Activated CD8-positive, alpha-beta memory T cell treated with anti-CD3 and anti-CD28 coated beads, Interleukin-2, amount 50 U/mL, for 24 hours (primary cell): ENCODE measurements at regions not wholly inside any gene's neighbourhood (a gene's known extent, or its start where the extent isn't known, plus 50 kb on each side); places are given as distances from the start of the nearest gene placed in this dataset.

Source experiments
- DNase-seq: peaks from one replicate; pipeline ENCODE4 v3.0.0-alpha.2; 2020; ENCODE audit errors: extremely low read depth

DNA sequence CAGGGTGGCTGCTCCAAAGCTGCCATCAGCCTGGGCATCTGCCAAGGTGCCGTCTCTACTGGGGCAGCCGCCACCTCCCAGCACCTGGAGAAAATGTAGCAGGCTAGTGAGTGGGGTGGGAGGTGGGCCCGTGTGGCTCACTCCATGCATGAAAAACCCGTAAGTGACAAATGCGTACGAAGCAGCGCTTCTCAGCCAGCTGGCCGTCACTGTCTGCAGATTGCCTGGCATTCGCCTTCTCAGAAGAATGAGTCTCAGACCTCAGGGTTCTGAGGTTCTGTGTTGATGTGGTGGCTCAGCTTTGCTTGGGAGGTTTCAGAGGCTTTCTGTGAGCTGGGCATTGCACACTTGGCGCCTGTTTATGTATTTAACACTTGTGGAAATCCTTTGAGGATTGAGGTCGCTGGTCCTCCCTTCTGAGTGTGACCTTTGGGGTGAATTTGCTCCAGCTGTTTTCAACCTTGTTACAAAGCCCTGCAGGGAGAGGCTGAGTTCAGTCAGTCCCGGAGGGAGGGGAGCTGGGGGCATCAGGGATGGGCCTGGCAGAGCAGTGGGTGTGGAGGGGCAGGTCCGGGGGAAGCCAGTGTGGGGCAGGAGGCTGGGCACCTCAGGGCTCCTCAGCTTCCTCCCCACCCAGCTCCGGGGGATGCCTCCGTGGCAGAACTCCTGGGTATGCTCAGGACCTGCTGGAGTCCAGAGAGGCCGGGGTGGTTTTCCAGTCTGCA, 977.0 kb downstream of the TBC1D22A start:
- DNase-seq, result no peak

GRCh38 chr22:47738472-47739013, 976.1 kb downstream of the TBC1D22A start:
- DNase-seq, result no peak

GRCh38 chr22:47736186-47737034, 974.0 kb downstream of the TBC1D22A start:
- DNase-seq, result no peak

DNA sequence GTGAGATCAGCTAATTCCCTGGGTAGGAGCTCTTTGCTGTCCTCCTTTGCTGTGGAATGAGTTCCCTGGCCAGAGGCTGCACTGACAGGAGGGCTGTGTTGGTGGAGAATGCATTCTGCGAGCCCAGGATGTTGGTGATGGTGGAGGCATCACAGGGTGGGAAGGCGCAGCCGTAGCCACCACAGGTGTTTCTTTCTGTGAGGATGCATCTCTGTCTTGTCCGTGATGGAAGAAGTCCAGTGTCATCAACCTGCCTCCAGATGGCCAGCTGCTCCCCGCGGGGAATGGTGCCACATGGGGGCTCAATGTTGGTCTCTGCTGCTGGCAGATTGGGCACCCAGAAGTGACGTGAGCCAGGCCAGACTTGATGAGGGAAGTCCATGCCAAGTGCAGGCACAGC, 972.1 kb downstream of the TBC1D22A start:
- DNase-seq, result no peak

DNA sequence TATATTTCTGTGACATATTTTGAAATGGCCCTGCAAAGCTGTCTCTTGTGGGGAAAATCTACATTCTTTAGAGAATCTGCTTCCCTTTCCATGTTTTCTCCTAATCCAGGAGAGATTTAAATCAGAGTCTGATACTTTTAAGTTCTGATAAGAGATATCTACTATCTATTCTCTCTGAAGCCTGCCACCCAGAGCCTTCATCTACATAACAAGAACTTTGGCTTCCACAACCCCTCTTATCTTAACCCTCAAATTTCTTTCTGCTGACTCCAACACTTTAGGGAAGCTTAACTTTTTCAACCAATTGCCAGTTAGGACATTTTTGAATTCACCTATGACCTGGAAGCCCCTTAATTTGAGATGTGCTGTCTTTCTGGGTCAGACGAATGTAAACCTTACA, 965.2 kb downstream of the TBC1D22A start:
- DNase-seq, result no peak

- no peak for DNase-seq
Measured at GRCh38 chr22:47724751-47725150, 962.3 kb downstream of the TBC1D22A start.

DNA sequence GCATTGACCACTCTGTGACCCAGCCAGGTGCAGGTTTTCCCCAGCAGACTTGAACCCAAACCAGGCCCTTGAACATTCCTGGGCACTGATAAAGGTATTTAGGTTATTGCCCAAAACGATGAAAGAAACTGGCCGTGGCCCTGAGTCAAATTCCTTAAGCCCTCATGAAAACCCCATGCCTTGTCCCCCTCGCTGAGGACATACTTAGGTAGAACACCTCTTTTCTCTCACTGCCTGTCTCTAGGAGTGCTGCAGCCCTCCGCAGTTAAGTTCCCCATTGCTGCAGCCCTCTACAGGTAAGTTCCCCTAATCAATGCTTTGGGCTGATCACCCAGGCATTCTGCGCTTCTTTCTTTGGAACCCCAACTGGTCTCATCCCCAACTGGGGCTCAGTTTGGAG, 961.6 kb downstream of the TBC1D22A start:
- no peak for DNase-seq

DNA sequence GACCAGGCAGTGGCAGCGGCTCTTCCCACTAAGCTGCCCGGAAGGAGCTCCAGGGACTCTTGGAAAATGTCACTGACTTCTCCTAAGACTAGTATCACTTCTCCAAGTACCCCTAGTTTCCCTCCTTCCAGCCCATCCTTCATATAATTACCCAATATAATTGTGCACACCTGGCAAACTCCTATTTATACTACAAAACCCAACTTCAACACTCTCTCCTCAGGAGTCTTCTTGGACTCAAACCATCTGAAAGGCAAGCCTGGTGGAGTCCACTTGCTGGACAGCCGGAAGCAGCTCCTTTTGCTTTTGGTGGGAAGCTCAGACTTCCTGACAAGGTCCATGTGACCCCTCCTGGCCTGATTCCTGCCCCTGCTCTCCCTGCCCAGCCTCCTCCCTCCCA, 955.9 kb downstream of the TBC1D22A start:
- DNase-seq, result no peak

DNA sequence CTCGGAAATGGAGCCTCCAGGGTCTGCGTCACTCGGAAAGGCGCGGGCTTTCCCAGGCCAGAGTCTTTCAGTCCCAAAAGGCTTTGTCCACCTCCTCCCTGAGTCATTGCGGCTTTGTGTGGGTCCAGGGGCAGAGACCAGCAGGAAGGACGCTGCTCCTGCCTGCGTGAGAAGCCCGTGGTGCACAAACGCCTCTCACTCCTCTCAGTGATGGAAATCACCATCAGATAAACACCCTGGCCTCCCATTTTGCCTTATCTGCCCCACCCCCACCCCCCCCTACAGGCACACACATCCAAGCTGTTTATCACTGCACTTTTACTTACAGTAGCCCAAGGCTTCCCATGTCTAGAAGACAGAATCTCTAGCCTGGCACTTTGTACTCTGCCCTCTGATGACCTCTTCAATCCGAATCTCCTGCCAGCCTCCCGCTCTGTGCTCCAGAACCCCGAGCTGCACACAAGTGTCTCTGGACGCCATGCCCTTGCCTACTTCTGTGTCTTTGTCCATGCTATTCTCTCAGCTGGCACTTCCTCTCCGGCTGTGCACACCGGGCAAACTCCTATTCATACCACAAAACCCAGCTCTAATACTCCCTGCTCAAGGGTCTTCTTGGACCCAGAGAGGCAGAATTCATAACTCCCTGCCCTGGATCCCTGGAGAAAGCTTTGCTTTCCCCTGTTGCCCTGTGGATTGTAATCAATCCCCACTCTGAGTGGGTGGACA, 954.6 kb downstream of the TBC1D22A start:
- DNase-seq, result no peak

- no peak for DNase-seq
Measured at GRCh38 chr22:47715866-47716578, 953.6 kb downstream of the TBC1D22A start.

GRCh38 chr22:47713941-47714340, 951.5 kb downstream of the TBC1D22A start:
- no peak for DNase-seq

DNA sequence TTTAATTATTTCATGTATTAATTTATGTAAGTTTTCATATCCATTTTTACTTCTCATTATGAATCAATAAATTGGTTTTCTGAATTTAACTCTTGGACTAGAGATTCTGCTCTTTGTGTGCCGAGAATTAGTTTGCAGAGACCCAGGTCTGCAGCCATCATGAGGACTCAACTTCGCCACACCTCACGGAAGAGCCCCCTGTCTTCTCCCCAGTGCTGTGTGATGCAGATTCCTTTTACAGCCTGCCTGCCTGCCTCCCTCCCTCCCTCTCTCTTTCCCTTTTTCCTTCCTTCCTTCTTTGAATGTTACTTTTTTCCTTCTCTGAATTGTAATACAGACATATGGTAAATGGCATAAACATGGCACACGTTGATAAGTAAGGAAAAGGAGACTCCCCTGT, 947.7 kb downstream of the TBC1D22A start:
- no peak for DNase-seq

DNA sequence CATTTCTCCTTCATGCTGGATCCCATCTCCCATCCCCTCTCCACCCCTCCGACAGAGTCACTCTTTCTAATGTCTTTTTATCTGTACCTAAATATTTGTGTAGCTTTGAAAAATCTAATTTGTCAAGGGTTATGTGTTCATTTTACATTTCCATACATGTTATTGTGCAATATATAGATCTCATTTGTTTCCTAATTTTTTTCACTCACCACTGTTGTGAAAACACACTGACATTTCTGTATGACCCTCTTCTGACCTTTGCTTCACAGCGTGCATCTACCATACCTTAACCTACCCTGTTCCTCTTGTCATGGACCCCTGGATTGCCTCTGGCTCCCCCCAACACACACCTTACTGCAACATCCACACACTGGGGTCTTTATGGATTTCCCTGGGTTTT, 942.9 kb downstream of the TBC1D22A start:
- DNase-seq, result no peak

- DNase-seq, result no peak
Measured at GRCh38 chr22:47698906-47699305, 936.5 kb downstream of the TBC1D22A start.

GRCh38 chr22:47697861-47698260, 935.4 kb downstream of the TBC1D22A start:
- DNase-seq, result no peak

GRCh38 chr22:47696776-47697175, 934.3 kb downstream of the TBC1D22A start:
- DNase-seq, result no peak

DNA sequence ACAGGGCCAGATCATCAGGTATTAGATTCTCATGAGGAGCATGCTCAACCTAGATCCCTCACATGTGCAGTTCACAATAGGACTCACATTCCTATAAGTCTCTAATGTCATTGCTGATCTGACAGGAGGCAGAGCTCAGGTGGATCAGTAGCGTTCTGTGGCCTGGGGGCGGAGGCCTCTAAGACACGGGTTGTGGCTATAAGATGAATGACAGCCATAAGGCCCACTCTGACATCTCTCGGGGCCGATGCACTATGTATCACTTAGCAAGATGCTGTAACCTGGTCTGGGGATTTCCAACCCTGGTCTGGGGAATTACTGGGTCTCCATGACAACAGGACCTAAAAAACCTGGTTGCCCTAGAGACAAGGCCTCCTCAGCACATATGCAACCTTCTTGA, 932.7 kb downstream of the TBC1D22A start:
- no peak for DNase-seq

DNA sequence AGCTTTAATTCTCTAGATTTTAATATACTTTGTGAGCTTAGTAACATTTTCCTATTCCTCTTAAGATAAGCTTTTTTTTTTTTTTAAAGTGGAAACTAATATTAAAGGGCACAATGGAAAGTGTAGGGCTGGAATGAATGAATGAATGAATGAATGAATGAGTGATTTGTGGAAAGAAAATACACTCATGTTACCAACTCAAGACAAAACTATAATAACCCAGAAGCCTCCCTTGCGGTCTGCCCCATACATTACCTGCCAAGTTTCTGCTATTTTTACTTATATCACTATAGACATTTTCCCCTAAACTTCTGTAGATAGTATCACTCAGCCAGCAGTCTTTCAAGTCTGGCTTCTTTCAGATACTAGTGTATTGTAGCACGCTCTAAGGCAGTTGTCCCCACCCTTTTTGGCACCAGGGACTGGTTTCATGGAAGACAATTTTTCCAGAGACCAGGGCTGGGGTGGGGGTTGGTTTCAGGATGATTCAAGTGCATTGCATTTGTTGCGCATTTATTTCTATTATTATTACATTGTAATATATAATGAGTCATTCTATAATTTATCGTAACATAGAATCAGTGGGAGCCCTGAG, 932.2 kb downstream of the TBC1D22A start:
- no peak for DNase-seq

GRCh38 chr22:47693606-47694005, 931.2 kb downstream of the TBC1D22A start:
- DNase-seq, result no peak

GRCh38 chr22:47692811-47693210, 930.4 kb downstream of the TBC1D22A start:
- DNase-seq, result no peak
